ENCODE measurements at regions not wholly inside any gene's neighbourhood (a gene's known extent, or its start where the extent isn't known, plus 50 kb on each side); places are given as distances from the start of the nearest gene placed in this dataset.

DNA sequence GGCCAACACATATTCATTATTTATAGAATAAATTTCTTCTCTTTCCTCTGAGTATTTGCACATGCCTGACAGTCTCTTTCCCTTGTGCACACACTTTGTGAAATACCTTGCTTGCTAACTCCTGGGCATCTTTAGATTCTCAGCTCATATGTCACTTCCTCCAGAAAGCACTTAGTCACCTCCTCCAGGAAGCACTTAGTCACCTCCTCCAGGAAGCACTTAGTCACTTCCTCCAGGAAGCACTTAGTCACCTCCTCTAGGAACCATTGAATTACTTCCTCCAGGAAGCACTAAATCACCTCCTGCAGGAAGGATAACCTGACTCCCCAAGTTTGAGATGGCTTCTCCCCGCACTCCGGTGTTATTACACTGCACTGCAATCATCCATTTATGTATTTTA is 462.5 kb upstream of the EEF2KMT start:
- Mint-ChIP-seq H3K4me1 (ENCODE audit: low read depth, unreplicated experiment) (no peaks in the 10 kb centered on the region), H3K4me3 (ENCODE audit: unreplicated experiment) (no peak overlapping the region), H3K9me3 (ENCODE audit: unreplicated experiment) (peaks cover 7% of the 10 kb centered on the region), H3K27ac (ENCODE audit: unreplicated experiment) (no peak overlapping the region), H3K36me3 (ENCODE audit: unreplicated experiment) (no peaks in the 10 kb centered on the region), H3K27me3 (ENCODE audit: unreplicated experiment) (no peaks in the 10 kb centered on the region)
- DNase-seq, result no peak
- TF ChIP-seq, protein P1, sequence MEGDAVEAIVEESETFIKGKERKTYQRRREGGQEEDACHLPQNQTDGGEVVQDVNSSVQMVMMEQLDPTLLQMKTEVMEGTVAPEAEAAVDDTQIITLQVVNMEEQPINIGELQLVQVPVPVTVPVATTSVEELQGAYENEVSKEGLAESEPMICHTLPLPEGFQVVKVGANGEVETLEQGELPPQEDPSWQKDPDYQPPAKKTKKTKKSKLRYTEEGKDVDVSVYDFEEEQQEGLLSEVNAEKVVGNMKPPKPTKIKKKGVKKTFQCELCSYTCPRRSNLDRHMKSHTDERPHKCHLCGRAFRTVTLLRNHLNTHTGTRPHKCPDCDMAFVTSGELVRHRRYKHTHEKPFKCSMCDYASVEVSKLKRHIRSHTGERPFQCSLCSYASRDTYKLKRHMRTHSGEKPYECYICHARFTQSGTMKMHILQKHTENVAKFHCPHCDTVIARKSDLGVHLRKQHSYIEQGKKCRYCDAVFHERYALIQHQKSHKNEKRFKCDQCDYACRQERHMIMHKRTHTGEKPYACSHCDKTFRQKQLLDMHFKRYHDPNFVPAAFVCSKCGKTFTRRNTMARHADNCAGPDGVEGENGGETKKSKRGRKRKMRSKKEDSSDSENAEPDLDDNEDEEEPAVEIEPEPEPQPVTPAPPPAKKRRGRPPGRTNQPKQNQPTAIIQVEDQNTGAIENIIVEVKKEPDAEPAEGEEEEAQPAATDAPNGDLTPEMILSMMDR (IDR thresholded peaks at IDR 0.05; ENCODE audit: partially characterized antibody, unreplicated experiment), result no peak

DNA sequence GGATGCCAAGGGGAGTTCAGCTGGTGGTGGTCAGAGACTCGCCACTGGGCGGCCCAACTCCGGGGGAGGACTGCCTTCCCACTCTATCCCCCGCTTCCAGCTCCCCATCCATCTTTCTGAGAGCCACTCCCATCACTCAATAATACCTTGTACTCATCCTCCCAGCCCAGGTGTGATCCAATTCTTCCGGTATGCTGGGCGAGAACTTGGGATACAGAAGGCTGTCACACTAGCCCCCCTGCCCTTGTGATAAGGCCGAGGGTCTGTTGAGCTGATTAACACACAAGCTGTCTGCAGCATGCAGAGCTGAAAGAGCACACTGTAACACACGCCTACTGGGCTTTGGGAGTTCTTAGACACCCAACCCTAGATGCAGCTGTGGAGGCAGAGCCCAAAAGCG is 460.4 kb upstream of the EEF2KMT start:
- Mint-ChIP-seq H3K27me3 (ENCODE audit: unreplicated experiment) (no peaks in the 10 kb centered on the region), H3K27ac (ENCODE audit: unreplicated experiment) (no peak overlapping the region), H3K36me3 (ENCODE audit: unreplicated experiment) (no peaks in the 10 kb centered on the region), H3K4me1 (ENCODE audit: low read depth, unreplicated experiment) (no peaks in the 10 kb centered on the region), H3K9me3 (ENCODE audit: unreplicated experiment) (peaks cover 7% of the 10 kb centered on the region), H3K4me3 (ENCODE audit: unreplicated experiment) (no peak overlapping the region)
- TF ChIP-seq, protein P1 (IDR thresholded peaks at IDR 0.05; ENCODE audit: partially characterized antibody, unreplicated experiment), result no peak
- DNase-seq, result no peak

GRCh38 chr16:5557448-5557847 is 459.9 kb upstream of the EEF2KMT start:
- Mint-ChIP-seq H3K9me3 (ENCODE audit: unreplicated experiment) (peaks cover 7% of the 10 kb centered on the region), H3K27me3 (ENCODE audit: unreplicated experiment) (no peaks in the 10 kb centered on the region), H3K4me1 (ENCODE audit: low read depth, unreplicated experiment) (no peaks in the 10 kb centered on the region), H3K36me3 (ENCODE audit: unreplicated experiment) (no peaks in the 10 kb centered on the region), H3K4me3 (ENCODE audit: unreplicated experiment) (no peak overlapping the region), H3K27ac (ENCODE audit: unreplicated experiment) (no peak overlapping the region)
- TF ChIP-seq, protein P1 (IDR thresholded peaks at IDR 0.05; ENCODE audit: partially characterized antibody, unreplicated experiment), result no peak
- DNase-seq, result no peak

DNA sequence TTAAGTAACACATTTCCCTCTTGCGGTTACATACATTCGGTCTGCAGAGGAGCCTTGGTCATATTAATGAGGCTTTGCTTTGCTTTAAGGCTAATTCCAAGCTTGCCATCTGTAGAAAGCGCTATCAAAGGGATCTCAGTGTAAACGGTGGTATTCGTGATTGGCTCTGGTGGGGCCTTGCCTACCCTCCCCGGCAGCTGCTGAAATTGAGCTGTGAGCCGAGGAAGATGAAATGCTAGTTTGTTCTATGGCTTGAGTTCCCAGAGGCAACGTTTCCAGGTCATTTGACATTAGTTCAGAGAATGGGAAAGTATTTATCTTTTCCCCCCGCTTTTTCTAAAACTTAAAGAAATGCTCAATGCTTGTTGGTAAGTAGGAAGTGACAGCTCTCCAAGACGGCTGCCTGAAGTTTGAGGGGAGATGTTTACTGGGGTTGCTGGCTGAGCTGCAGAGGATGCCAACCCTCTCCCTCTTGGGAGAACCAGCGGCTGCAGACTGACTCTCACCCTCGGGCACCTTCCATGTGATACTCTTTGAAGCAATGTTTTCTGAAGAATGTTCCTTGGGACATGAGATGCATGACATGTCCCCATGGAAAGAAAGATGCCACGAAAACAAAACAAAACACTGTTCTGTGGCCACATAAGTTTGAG is 458.7 kb upstream of the EEF2KMT start:
- Mint-ChIP-seq H3K4me3 (ENCODE audit: unreplicated experiment) (no peak overlapping the region), H3K9me3 (ENCODE audit: unreplicated experiment) (peaks cover 5% of the 10 kb centered on the region), H3K4me1 (ENCODE audit: low read depth, unreplicated experiment) (no peaks in the 10 kb centered on the region), H3K27ac (ENCODE audit: unreplicated experiment) (no peak overlapping the region), H3K36me3 (ENCODE audit: unreplicated experiment) (no peaks in the 10 kb centered on the region), H3K27me3 (ENCODE audit: unreplicated experiment) (peaks cover 1% of the 10 kb centered on the region)
- TF ChIP-seq, protein P1 (IDR thresholded peaks at IDR 0.05; ENCODE audit: partially characterized antibody, unreplicated experiment), result no peak
- no peak for DNase-seq

DNA sequence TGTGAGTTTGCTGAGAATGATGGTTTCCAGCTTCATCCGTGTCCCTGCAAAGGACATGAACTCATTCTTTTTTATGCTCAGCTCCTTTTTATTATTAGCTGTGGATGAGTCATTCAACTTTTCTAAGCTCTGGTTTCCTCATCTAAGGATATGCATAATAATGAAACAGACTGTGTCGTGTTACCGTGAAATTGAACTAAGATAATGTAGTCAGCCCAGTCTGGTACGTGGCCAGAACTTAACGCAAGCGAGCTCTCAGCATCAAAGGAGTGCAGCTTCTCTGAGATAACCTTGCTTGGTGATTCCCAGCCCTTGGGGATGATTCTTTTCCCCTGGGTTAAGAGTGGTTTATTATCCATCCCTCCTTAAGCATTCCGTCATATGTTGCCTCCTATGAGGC is 454.3 kb upstream of the EEF2KMT start:
- DNase-seq, result no peak
- Mint-ChIP-seq H3K4me3 (ENCODE audit: unreplicated experiment) (no peak overlapping the region), H3K27me3 (ENCODE audit: unreplicated experiment) (peaks cover 1% of the 10 kb centered on the region), H3K9me3 (ENCODE audit: unreplicated experiment) (peaks cover 5% of the 10 kb centered on the region), H3K27ac (ENCODE audit: unreplicated experiment) (no peak overlapping the region), H3K36me3 (ENCODE audit: unreplicated experiment) (no peaks in the 10 kb centered on the region), H3K4me1 (ENCODE audit: low read depth, unreplicated experiment) (no peaks in the 10 kb centered on the region)
- TF ChIP-seq, protein P1 (IDR thresholded peaks at IDR 0.05; ENCODE audit: partially characterized antibody, unreplicated experiment), result no peak

Data from glutamatergic neuron (in vitro differentiated cells).